HEK293 (cell line): ENCODE measurements at regions not wholly inside any gene's neighbourhood (a gene's known extent, or its start where the extent isn't known, plus 50 kb on each side); places are given as distances from the start of the nearest gene placed in this dataset.
A peak's percentile ranks its signal among the peaks of the same experiment; 100 is the strongest.

Experiments
- MYNN ChIP-seq: fragments of 450-650 bp; formaldehyde crosslinking; IDR thresholded peaks from 2 replicates; pipeline ENCODE4 v1.5.1; 2016; ENCODE audit warnings: missing biosample characterization, missing genetic modification characterization, borderline replicate concordance
- ZNF416 ChIP-seq: fragments of 450-650 bp; formaldehyde crosslinking; IDR thresholded peaks from 2 replicates; pipeline ENCODE4 v1.5.1; 2016; ENCODE audit warnings: missing biosample characterization, missing genetic modification characterization
- TF ChIP-seq, protein P1 (sequence below): fragments of 450-650 bp; formaldehyde crosslinking; IDR thresholded peaks from 2 replicates; pipeline ENCODE4 v1.5.1; 2016; ENCODE audit warnings: missing biosample characterization, missing genetic modification characterization

DNA sequence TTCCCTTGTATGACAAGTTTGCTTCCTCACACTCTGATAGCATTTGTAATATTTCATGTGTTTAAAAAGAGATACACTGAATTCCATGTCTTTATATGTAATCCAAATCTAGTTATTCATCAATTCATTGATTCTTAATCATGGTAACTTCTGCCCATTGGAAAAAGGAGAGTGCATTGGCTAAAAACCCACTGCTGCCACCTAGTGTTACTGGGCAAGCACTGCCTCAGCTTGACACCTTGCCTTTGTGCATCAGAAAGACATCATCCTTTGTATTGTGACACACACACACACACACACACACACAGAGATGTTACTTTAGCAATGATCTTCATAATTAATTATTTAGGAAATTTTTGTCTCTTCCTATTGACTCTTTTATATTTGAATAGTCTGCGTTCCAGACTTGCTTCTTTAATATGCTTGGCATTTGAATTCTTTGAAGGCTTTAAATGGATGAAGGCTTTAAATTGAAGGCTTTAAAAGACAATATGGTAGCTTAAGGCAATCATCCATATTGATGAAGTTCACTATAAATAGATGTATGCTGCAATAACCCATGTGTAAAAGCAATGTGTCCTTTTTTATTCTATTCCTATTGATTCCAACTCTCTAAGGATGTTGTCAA is 414.2 kb upstream of the CHST9 start:
- TF ChIP-seq, protein P1, sequence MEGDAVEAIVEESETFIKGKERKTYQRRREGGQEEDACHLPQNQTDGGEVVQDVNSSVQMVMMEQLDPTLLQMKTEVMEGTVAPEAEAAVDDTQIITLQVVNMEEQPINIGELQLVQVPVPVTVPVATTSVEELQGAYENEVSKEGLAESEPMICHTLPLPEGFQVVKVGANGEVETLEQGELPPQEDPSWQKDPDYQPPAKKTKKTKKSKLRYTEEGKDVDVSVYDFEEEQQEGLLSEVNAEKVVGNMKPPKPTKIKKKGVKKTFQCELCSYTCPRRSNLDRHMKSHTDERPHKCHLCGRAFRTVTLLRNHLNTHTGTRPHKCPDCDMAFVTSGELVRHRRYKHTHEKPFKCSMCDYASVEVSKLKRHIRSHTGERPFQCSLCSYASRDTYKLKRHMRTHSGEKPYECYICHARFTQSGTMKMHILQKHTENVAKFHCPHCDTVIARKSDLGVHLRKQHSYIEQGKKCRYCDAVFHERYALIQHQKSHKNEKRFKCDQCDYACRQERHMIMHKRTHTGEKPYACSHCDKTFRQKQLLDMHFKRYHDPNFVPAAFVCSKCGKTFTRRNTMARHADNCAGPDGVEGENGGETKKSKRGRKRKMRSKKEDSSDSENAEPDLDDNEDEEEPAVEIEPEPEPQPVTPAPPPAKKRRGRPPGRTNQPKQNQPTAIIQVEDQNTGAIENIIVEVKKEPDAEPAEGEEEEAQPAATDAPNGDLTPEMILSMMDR, result peak; percentile 40; the same call in 1 of the 2 replicates
- TF ChIP-seq ZNF416 (tag by site-specific recombination), result no peak
- TF ChIP-seq MYNN (tag by site-specific recombination), result no peak
